ENCODE measurements at regions not wholly inside any gene's neighbourhood (a gene's known extent, or its start where the extent isn't known, plus 50 kb on each side); places are given as distances from the start of the nearest gene placed in this dataset.

DNA sequence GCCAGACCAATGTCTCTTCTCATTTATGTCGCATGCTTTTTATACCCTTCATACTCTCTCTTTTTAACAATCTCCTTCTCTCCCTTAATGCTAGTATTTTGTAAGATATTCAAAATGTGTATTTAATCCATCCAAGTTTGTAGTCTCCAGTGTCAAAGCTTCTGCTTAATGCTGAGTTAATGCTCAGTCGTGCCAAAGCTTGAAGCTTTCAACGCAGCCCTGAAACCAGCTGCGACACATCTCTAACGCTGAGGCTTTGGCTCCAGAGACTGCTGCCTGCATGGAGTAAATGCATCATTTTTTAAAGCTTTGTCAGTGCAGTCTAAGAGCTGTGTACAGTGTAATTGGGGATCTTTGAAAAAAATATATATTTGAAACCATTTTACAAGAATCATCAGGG, 2108.8 kb upstream of the PIK3C3 start:
- Histone ChIP-seq H3K36me3 (no peaks in the 10 kb centered on the region), H3K27ac (no peak overlapping the region), H3K4me1 (peaks cover 3 to 8% (median 5%) of the 10 kb centered on the region in 4 donors), H3K27me3 (no peaks in the 10 kb centered on the region), H3K4me3 (no peak overlapping the region), H3K9me3 (no peaks in the 10 kb centered on the region)
- ATAC-seq (ENCODE audit: low FRiP score in 2 of 2) (peak in 1 of 2 donors; percentile 35), DNase-seq (no peak)
- 75 to 84% methylated on average over 5 of the region's 5 CpGs for WGBS, 2 donors
- TF ChIP-seq POLR2A (IDR thresholded peaks at IDR 0.05) (no peak), EP300 (IDR thresholded peaks at IDR 0.05) (no peak), POLR2AphosphoS5 (IDR thresholded peaks at IDR 0.05) (peak in 1 of 2 donors; percentile 67)
- TF ChIP-seq, protein P1, sequence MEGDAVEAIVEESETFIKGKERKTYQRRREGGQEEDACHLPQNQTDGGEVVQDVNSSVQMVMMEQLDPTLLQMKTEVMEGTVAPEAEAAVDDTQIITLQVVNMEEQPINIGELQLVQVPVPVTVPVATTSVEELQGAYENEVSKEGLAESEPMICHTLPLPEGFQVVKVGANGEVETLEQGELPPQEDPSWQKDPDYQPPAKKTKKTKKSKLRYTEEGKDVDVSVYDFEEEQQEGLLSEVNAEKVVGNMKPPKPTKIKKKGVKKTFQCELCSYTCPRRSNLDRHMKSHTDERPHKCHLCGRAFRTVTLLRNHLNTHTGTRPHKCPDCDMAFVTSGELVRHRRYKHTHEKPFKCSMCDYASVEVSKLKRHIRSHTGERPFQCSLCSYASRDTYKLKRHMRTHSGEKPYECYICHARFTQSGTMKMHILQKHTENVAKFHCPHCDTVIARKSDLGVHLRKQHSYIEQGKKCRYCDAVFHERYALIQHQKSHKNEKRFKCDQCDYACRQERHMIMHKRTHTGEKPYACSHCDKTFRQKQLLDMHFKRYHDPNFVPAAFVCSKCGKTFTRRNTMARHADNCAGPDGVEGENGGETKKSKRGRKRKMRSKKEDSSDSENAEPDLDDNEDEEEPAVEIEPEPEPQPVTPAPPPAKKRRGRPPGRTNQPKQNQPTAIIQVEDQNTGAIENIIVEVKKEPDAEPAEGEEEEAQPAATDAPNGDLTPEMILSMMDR (IDR thresholded peaks at IDR 0.05), result no peak

DNA sequence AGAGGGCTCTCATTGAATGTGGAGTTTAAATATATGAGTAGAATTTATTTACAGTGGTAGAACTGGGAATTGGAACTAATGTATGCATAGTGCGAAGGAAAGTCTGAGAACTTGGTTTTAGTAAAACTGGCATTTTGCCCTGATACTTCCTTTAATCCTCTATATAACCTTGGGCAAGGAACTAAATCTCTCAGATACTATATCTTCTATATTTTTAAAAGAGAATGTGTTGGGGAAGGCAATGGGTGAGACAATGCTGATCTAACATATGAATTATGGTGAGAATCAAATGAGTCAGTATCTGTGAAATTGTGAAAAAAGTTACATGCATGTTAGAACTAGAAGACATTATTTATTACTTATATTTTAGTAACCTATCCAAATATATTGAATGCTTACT, 2109.4 kb upstream of the PIK3C3 start:
- Histone ChIP-seq H3K4me3 (no peak overlapping the region), H3K9me3 (no peaks in the 10 kb centered on the region), H3K4me1 (peaks cover 3 to 15% (median 9%) of the 10 kb centered on the region in 4 donors), H3K27me3 (no peaks in the 10 kb centered on the region), H3K36me3 (no peaks in the 10 kb centered on the region), H3K27ac (no peak overlapping the region)
- 74 to 77% methylated on average over 1 of the region's 1 CpG for WGBS, 2 donors
- TF ChIP-seq EP300 (IDR thresholded peaks at IDR 0.05) (no peak), POLR2AphosphoS5 (IDR thresholded peaks at IDR 0.05) (no peak), POLR2A (IDR thresholded peaks at IDR 0.05) (no peak)
- TF ChIP-seq, protein P1 (IDR thresholded peaks at IDR 0.05), result no peak
- ATAC-seq (ENCODE audit: low FRiP score in 2 of 2), result no peak
- DNase-seq, result no peak

DNA sequence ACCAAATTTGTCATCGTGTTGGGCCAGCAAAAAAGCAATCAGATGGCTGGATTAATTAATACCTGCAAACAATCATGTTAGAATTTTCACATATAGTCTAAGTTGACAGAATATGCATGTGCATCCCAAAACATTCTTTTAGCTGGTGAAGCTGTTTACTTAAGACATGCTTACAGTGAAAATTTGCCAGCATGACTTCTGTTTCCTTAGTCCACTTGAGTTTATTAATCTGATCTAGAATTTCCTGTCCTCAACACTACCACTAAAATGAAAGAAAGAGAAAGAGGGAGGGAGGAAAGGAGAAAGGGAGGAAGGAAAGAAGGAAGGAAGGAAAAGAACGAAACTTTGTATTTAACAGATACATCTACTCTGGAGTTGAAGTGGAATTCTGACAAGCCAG, 2109.9 kb upstream of the PIK3C3 start:
- DNase-seq, result no peak
- no peak overlapping the region for H3K4me3 ChIP-seq
- H3K9me3 ChIP-seq, result no peaks in the 10 kb centered on the region
- H3K27ac ChIP-seq, result no peak overlapping the region
- 55 to 57% methylated on average over 2 of the region's 2 CpGs for WGBS, 2 donors
- no peaks in the 10 kb centered on the region for H3K27me3 ChIP-seq
- TF ChIP-seq, protein P1 (IDR thresholded peaks at IDR 0.05), result no peak
- no peak for TF ChIP-seq EP300 (IDR thresholded peaks at IDR 0.05)
- TF ChIP-seq POLR2AphosphoS5 (IDR thresholded peaks at IDR 0.05), result no peak
- no peak for TF ChIP-seq POLR2A (IDR thresholded peaks at IDR 0.05)
- peaks cover 3 to 16% (median 9%) of the 10 kb centered on the region in 4 donors for H3K4me1 ChIP-seq
- H3K36me3 ChIP-seq, result no peaks in the 10 kb centered on the region
- no peak for ATAC-seq (ENCODE audit: low FRiP score in 2 of 2)

DNA sequence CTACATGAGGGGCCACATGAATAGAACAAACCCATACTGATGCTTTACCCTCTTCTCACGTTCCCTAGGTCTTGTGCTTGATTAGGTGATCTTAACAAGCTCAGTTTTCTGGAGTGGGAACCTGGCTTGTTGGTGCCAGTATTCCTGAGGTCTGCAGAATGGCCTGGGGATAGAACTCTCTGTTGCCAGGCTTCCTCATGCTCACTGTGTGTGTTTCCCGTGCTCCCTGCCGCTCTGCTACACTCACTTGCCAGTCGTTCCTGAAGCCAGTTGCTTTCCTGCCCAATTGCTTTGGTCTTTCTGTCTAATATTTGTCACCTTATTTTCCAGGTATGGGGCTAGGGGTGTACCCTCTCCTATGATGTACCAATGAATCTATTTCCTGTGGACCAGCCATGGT, 2111.5 kb upstream of the PIK3C3 start:
- Histone ChIP-seq H3K27ac (peak overlapping the region in 1 of 4 donors; percentile 17), H3K36me3 (no peaks in the 10 kb centered on the region), H3K4me3 (no peak overlapping the region), H3K4me1 (peaks cover 3 to 16% (median 9%) of the 10 kb centered on the region in 4 donors), H3K9me3 (no peaks in the 10 kb centered on the region), H3K27me3 (no peaks in the 10 kb centered on the region)
- no peak for DNase-seq
- TF ChIP-seq, protein P1 (IDR thresholded peaks at IDR 0.05), result no peak
- TF ChIP-seq POLR2A (IDR thresholded peaks at IDR 0.05), result no peak
- TF ChIP-seq POLR2AphosphoS5 (IDR thresholded peaks at IDR 0.05), result no peak
- no peak for TF ChIP-seq EP300 (IDR thresholded peaks at IDR 0.05)
- WGBS, 2 donors, result 85 to 89% methylated on average over 4 of the region's 4 CpGs
- no peak for ATAC-seq (ENCODE audit: low FRiP score in 2 of 2)

DNA sequence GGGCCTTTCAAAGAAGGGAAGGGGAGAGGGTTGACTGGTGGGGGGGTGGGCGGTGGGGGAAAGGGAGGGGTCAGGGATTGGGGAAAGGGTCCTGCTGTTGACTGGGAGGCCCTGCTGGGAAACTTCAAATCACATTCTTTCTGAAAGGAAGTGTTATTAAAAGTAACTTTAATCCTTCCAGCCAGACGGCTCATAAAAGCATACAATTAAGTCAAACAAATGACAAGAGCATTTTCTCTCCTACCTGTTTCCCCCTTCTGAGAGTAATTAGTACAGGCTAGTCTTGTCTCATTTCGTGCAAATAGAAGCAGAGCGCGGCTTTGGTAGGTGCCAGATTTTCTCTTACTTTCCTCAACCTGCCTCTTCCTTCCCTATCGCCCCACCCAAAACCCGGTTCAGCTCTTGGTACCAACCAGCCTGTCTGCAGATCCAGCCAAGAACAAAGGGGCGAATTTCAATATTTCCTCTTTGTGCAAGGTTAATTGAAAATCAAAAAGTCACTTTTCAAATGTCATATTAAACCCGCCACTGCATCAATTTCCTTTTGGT, 2112.6 kb upstream of the PIK3C3 start:
- Histone ChIP-seq H3K9me3 (no peaks in the 10 kb centered on the region), H3K27me3 (no peaks in the 10 kb centered on the region), H3K27ac (peak overlapping the region in 1 of 4 donors; percentile 21), H3K4me3 (peak overlapping the region in 1 of 4 donors; percentile 15), H3K36me3 (no peaks in the 10 kb centered on the region), H3K4me1 (peaks cover 3 to 16% (median 9%) of the 10 kb centered on the region in 4 donors)
- TF ChIP-seq, protein P1 (IDR thresholded peaks at IDR 0.05), result no peak
- TF ChIP-seq POLR2A (IDR thresholded peaks at IDR 0.05), result no peak
- no peak for TF ChIP-seq EP300 (IDR thresholded peaks at IDR 0.05)
- no peak for TF ChIP-seq POLR2AphosphoS5 (IDR thresholded peaks at IDR 0.05)
- DNase-seq, result no peak
- 50 to 52% methylated on average over 9 of the region's 9 CpGs for WGBS, 2 donors
- no peak for ATAC-seq (ENCODE audit: low FRiP score in 2 of 2)
